ENCODE measurements at regions not wholly inside any gene's neighbourhood (a gene's known extent, or its start where the extent isn't known, plus 50 kb on each side); places are given as distances from the start of the nearest gene placed in this dataset.

GRCh38 chr7:96499532-96499931, 177.6 kb upstream of the SLC25A13 start:
- no peak for TF ChIP-seq EZH2 (IDR thresholded peaks at IDR 0.05; ENCODE audit: borderline replicate concordance, low read depth, low read length, poor library complexity, severe bottlenecking)
- TF ChIP-seq CTCF (conservative IDR thresholded peaks at IDR 0.05; ENCODE audit: low read depth, low read length) = no peak

All from A673 (cell line).